KMS-11 (cell line): ENCODE measurements at regions not wholly inside any gene's neighbourhood (a gene's known extent, or its start where the extent isn't known, plus 50 kb on each side); places are given as distances from the start of the nearest gene placed in this dataset.

ENCODE experiments used
- H2AFZ ChIP-seq: fragments of 200-600 bp; sonication (generic); 2 replicates; pipeline ENCODE4 v1.6.1; 2016; ENCODE audit warnings: antibody characterized with exemption, mixed run types, low read depth
- H3K27ac ChIP-seq: fragments of 200-600 bp; sonication (generic); 2 replicates; pipeline ENCODE4 v1.6.1; 2016; ENCODE audit warnings: mild to moderate bottlenecking, mixed run types
- H3K27me3 ChIP-seq: fragments of 200-600 bp; sonication (generic); 2 replicates; pipeline ENCODE4 v1.6.1; 2017; ENCODE audit warnings: mild to moderate bottlenecking, low read depth, mixed run types, moderate library complexity; ENCODE audit not compliant: insufficient read depth
- H3K36me3 ChIP-seq: fragments of 200-600 bp; sonication (generic); 2 replicates; pipeline ENCODE4 v1.6.1; 2017; ENCODE audit warnings: mild to moderate bottlenecking, mixed run types; ENCODE audit not compliant: insufficient read depth
- H3K4me1 ChIP-seq: fragments of 200-600 bp; sonication (generic); 2 replicates; pipeline ENCODE4 v1.6.1; 2016; ENCODE audit warnings: mild to moderate bottlenecking, low read depth, mixed run types; ENCODE audit not compliant: poor library complexity, severe bottlenecking
- H3K4me2 ChIP-seq: fragments of 200-600 bp; sonication (generic); 2 replicates; pipeline ENCODE4 v1.7.0; 2016; ENCODE audit warnings: mild to moderate bottlenecking, mixed run types
- H3K4me3 ChIP-seq: fragments of 200-600 bp; sonication (generic); IDR thresholded peaks from 2 replicates; pipeline ENCODE4 v1.6.1; 2017; ENCODE audit warnings: low read depth, low read length, mixed read lengths; ENCODE audit not compliant: insufficient read depth
- H3K79me2 ChIP-seq: fragments of 200-600 bp; sonication (generic); 2 replicates; pipeline ENCODE4 v1.6.1; 2016; ENCODE audit warnings: low read depth, mixed run types; ENCODE audit not compliant: insufficient read depth
- H3K9ac ChIP-seq: fragments of 200-600 bp; sonication (generic); 2 replicates; pipeline ENCODE4 v1.6.1; 2016; ENCODE audit warnings: mild to moderate bottlenecking, mixed run types
- H4K20me1 ChIP-seq: fragments of 200-600 bp; sonication (generic); 2 replicates; pipeline ENCODE4 v1.6.1; 2016; ENCODE audit warnings: mild to moderate bottlenecking, mixed run types; ENCODE audit not compliant: insufficient read depth
- CTCF ChIP-seq: fragments of 200-600 bp; sonication (generic); conservative IDR thresholded peaks from 2 replicates; pipeline ENCODE4 v1.6.1; 2017; ENCODE audit warnings: low read depth, mild to moderate bottlenecking, antibody characterized with exemption, low read length, moderate library complexity, mixed read lengths

- H3K36me3 ChIP-seq: no peaks in the 10 kb centered on the region
- H3K4me3 ChIP-seq: no peak overlapping the region
- H3K4me1 ChIP-seq: no peaks in the 10 kb centered on the region
- no peak overlapping the region for H3K27ac ChIP-seq
- TF ChIP-seq CTCF: no peak
- no peaks in the 10 kb centered on the region for H3K79me2 ChIP-seq
- H2AFZ ChIP-seq: no peak overlapping the region
- H3K4me2 ChIP-seq: no peak overlapping the region
- H3K9ac ChIP-seq: no peak overlapping the region
- no peaks in the 10 kb centered on the region for H4K20me1 ChIP-seq
- no peaks in the 10 kb centered on the region for H3K27me3 ChIP-seq
Measured at GRCh38 chr13:47076500-47076899, 179.6 kb upstream of the HTR2A start.

- no peaks in the 10 kb centered on the region for H4K20me1 ChIP-seq
- TF ChIP-seq CTCF: no peak
Measured at GRCh38 chr13:47069133-47069532, 172.3 kb upstream of the HTR2A start.

DNA sequence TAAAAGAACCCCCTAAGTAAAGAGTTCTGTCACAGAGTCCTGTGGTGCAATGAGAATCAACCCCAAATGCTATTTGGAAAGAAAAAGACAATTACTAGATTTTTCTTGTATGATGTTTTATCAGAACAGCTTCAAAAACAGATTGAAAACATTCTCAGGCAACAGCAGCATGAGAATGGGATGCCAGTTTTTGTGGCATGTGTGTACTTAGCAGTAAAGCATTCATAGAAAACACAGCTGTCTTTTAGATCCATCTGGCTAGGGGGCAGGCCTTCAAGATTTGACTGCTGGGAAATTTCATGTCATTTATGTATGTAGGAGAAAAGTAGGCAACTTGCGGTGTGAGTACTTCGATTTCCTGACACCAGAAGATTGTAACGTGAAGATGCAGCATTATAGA, 170.5 kb upstream of the HTR2A start:
- Histone ChIP-seq H3K9ac (no peak overlapping the region), H3K27ac (no peak overlapping the region), H3K36me3 (no peaks in the 10 kb centered on the region), H4K20me1 (no peaks in the 10 kb centered on the region), H3K4me1 (no peaks in the 10 kb centered on the region), H3K79me2 (no peaks in the 10 kb centered on the region), H2AFZ (no peak overlapping the region), H3K27me3 (no peaks in the 10 kb centered on the region), H3K4me2 (no peak overlapping the region), H3K4me3 (no peak overlapping the region)
- no peak for TF ChIP-seq CTCF

More at GRCh38 chr13:47069133-47069532, 172.3 kb upstream of the HTR2A start:
- Histone ChIP-seq H3K36me3 (no peaks in the 10 kb centered on the region), H3K9ac (no peak overlapping the region), H3K27me3 (no peaks in the 10 kb centered on the region), H3K4me1 (no peaks in the 10 kb centered on the region), H3K79me2 (no peaks in the 10 kb centered on the region), H3K4me3 (no peak overlapping the region), H3K4me2 (no peak overlapping the region), H2AFZ (no peak overlapping the region), H3K27ac (no peak overlapping the region)

GRCh38 chr13:47066226-47066625, 169.4 kb upstream of the HTR2A start:
- no peak for TF ChIP-seq CTCF
- H3K4me2 ChIP-seq: no peak overlapping the region
- H3K4me3 ChIP-seq: no peak overlapping the region
- no peaks in the 10 kb centered on the region for H3K79me2 ChIP-seq
- H3K27ac ChIP-seq: no peak overlapping the region
- H3K27me3 ChIP-seq: no peaks in the 10 kb centered on the region
- no peaks in the 10 kb centered on the region for H3K4me1 ChIP-seq
- no peak overlapping the region for H2AFZ ChIP-seq
- H3K9ac ChIP-seq: no peak overlapping the region
- H3K36me3 ChIP-seq: no peaks in the 10 kb centered on the region
- no peaks in the 10 kb centered on the region for H4K20me1 ChIP-seq

GRCh38 chr13:47064381-47064780, 167.5 kb upstream of the HTR2A start:
- Histone ChIP-seq H3K27ac (no peak overlapping the region), H3K79me2 (no peaks in the 10 kb centered on the region), H3K27me3 (no peaks in the 10 kb centered on the region), H3K4me2 (no peak overlapping the region), H2AFZ (no peak overlapping the region), H3K4me1 (no peaks in the 10 kb centered on the region), H4K20me1 (no peaks in the 10 kb centered on the region), H3K9ac (no peak overlapping the region), H3K36me3 (no peaks in the 10 kb centered on the region), H3K4me3 (no peak overlapping the region)
- no peak for TF ChIP-seq CTCF
